ENCODE measurements at regions not wholly inside any gene's neighbourhood (a gene's known extent, or its start where the extent isn't known, plus 50 kb on each side); places are given as distances from the start of the nearest gene placed in this dataset.

DNA sequence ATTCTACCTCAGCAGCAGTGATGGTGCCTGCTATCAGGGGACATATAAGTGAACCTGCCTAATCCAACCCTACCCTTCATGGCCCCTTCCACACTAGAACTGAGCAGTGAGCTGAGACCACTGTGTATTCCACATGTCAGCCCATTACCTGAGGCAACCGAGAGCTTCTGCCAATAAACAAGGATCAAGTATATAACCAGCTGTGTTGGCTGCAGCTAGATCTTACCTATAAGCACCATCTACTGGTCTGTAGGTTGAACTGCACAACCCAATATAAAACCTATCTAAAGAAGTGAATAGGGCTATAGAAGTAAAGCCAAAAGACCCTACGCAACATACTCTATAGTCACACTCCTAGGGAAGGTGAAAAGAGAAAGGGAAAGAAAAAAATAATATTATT lies 376.9 kb downstream of the HHIPL2 start:
- DNase-seq (ENCODE audit: low read depth in 3 of 3), result no peak

- no peak for DNase-seq (ENCODE audit: low read depth in 3 of 3)
Observed at GRCh38 chr1:222168621-222169020, 379.3 kb downstream of the HHIPL2 start.

GRCh38 chr1:222167896-222168295 lies 380.0 kb downstream of the HHIPL2 start:
- no peak for DNase-seq (ENCODE audit: low read depth in 3 of 3)

DNA sequence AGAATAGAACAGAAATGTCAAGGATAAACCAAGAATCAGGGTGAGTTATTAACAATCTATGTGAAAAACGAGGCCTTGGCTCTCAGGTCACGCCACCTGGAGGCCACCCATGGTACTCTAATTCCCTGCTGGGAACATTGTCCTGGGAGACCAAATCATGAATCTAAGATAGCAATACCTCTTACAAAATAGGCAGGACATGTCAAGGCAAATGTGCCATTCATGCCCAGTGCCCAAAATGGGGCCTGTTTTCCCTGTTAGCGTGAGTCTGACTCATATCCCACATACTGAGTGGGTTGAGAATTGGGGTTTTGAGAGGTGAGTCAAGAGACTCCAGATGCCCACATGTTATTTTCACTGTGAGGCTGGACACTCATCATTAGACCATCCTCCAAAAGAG lies 380.8 kb downstream of the HHIPL2 start:
- no peak for DNase-seq (ENCODE audit: low read depth in 3 of 3)

DNA sequence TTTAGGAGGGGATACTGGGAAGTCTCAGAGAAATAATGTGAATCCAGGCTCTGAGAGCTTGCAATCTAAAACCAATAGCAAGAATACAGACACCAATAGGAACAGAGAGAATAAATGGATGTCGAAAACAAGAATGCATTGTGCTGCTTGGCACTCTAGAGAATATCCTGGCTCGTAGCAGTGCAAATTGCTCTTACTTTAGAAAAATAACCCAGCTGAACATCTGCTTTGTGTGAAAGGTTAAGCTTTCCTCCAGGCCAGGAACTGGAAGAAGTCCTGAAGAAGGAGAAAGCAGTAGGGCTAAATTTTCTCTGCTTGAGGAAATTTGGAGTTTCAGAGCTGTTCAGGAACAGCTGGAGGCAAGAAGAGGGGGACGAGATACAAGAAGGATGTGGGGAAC lies 382.3 kb downstream of the HHIPL2 start:
- DNase-seq (ENCODE audit: low read depth in 3 of 3), result no peak

DNA sequence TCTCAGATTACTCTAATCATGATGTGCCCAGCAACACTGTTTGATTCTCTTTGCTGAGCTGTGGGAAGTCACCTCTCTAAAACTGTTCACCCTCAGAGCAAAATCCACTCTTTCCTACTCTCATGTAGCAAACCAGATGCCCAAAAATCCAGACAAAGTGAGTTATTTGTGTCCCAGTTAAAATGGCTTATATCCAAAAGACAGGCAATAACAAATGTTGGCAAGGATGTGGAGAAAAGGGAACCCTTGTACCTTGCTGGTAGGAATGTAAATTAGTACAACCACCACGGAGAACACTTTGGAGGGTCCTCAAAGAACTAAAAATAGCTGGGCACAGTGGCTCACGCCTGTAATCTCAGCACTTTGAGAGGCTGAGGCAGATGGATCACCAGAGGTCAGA lies 384.0 kb downstream of the HHIPL2 start:
- DNase-seq (ENCODE audit: low read depth in 3 of 3), result no peak

GRCh38 chr1:222161676-222162075 lies 386.2 kb downstream of the HHIPL2 start:
- DNase-seq (ENCODE audit: low read depth in 3 of 3), result no peak

- DNase-seq (ENCODE audit: low read depth in 3 of 3), result no peak
Observed at GRCh38 chr1:222157612-222158011, 390.3 kb downstream of the HHIPL2 start.

GRCh38 chr1:222140206-222140605 lies 398.3 kb upstream of the DUSP10 start:
- no peak for DNase-seq (ENCODE audit: low read depth in 3 of 3)

DNA sequence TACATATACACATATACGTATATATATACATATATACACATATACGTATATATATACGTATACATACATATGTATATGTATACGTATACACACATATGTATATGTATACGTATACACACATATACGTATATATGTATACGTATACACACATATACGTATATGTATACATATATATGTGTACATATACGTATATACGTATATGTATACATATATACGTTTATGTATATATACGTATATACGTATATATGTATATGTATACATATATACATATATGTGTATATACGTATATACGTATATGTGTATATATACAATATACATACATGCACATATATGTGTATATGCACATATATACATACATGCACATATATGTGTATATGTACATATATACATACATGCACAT lies 396.2 kb upstream of the DUSP10 start:
- DNase-seq (ENCODE audit: low read depth in 3 of 3), result no peak

DNA sequence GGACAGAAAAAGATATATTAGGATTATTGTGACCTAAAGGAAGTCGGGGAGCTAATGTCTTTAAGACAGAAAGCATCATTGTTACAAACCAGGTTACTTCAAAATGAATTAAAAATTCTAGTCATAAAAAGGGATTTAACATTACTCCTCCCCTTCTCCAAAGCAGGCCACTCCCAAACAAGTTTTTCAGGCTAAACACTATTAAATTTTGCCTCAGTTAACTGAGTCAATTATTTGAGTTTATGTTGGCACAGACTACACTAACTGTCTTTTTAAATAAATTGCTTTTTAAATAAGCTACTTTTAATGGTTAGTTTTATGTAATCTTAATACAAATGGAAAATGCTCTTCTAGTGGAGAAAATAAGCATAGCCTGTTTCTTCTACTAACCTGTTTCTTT lies 395.0 kb upstream of the DUSP10 start:
- no peak for DNase-seq (ENCODE audit: low read depth in 3 of 3)

DNA sequence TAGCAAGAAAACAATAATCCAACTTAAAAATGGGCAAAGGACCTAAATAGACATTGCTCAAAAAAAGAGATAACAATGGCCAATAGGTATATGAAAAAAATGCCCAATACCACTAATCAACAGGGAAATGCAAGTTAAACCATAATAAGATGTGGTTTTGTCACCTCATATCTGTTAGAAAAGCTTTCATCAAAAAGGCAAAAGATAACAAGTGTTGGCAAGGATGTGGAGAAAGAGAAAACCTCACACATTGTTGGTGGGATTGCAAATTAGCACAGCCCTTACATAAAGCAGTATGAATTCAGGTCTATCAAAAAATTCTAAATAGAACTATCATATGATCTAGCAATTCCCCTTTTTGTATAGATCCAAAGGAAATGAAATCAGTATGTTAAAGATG lies 387.2 kb upstream of the DUSP10 start:
- DNase-seq (ENCODE audit: low read depth in 3 of 3), result no peak

DNA sequence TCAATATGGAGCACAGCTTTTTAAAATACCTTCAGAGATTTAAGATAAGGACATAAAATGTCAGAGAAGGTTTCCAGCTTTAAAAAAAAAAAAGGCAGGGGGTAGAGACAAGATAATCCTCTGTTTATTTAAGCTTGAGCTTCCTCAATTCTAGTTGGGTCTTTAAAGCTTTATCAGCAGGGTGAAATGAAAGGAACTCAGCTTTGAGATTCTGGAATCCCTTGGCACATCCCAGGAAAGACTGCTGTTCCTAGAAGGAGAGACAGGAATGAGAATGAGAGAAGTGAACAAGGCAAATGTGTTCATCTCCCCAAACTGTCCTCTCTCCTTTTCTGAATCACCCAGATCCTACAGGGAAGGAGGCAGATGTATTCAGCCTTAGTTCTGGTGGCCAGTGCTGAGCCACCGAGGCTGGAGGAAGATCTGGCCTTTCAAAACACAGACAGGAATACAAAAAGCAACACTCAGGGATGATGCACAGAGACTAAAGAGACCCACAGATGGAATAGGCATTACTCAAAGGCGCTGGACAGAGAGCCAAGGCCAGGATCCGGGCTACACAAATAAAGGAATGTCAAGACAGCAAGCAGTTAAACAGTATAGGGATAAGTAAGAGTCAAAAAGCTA lies 385.8 kb upstream of the DUSP10 start:
- DNase-seq (ENCODE audit: low read depth in 3 of 3), result no peak

DNA sequence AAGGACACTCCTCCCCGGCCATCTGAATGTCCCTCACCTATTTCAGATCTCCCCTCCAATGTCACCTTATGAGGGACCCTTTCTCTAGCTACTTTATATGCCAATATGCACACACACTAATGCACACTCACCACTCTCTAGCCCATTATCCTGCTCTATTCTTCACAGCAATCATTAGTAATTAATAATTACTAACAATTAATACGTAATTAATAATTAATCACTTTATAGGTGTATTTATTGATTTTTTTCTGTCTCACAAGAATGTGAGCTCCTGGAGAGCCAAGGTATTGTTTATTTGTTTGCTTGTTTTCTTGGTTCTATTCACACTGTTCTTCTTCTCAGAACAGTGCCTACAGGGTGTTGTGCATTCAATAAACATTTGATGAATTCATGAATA lies 385.2 kb upstream of the DUSP10 start:
- DNase-seq (ENCODE audit: low read depth in 3 of 3), result no peak

- no peak for DNase-seq (ENCODE audit: low read depth in 3 of 3)
Observed at GRCh38 chr1:222126052-222126451, 384.2 kb upstream of the DUSP10 start.

- no peak for DNase-seq (ENCODE audit: low read depth in 3 of 3)
Observed at GRCh38 chr1:222124602-222125001, 382.7 kb upstream of the DUSP10 start.

DNA sequence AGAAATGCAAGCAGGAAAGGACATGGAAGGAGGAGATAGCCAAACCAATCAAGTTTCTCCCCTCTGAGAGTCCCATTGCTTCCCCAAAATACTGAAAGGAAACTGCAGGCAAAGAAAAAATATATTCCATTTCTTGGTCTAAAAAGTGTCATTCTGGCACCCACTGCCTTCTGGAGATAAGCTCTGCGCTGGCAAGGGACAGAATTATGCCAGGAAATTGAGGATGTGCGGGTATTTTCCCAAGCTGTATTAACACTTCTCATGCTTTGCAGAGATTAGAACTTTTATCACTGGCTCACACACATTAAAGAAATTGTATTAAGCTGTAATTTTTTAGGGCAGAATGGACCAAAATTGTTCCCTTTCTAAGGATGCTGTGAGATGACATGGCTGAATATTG lies 381.2 kb upstream of the DUSP10 start:
- no peak for DNase-seq (ENCODE audit: low read depth in 3 of 3)

GRCh38 chr1:222117809-222118208 lies 375.9 kb upstream of the DUSP10 start:
- DNase-seq (ENCODE audit: low read depth in 3 of 3), result no peak

DNA sequence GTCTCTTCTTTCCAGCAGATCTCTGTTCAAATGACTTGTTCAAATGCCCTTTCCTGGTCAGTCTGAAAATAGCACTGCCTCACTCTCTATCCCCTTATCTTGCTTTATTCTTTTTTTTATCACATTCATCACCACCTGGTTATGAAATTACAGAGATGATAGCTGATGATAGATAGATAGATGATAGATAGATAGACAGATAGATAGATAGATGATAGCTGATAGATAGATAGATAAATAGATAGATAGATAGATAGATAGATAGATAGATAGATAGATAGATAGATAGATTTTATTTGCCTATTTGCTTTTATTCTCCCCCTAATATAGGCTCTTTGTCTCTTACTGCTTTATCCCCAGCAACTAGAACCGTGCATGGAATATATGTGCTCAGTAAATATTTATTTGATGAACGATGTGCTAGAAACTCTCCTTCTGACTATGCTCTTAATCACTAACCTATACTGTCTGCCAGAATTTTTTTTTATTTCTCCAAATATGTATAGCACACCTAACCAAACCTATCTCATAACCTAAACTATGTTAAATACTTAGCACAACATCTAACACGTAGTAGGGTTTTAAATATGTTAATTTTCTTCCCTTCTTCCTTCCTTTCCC lies 372.8 kb upstream of the DUSP10 start:
- no peak for DNase-seq (ENCODE audit: low read depth in 3 of 3)

DNA sequence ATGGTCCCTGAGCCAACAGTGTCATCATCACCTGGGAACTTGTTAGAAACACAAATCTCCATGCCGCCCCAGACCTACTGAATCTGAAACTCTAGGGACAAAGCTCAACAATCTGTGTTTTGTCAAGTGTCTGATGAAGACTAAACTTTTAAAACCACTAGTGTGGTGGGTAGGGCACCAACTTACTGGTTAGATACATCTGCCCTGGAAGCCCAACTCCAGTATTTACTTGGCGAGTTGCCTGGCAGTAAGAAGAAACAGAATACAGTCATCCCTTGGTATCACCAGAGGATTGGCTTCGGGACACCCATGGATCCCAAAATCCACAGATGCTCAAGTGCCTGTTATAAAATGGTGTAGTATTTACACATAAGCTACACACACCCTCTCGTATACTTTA lies 367.9 kb upstream of the DUSP10 start:
- no peak for DNase-seq (ENCODE audit: low read depth in 3 of 3)

GRCh38 chr1:222107975-222108374 lies 366.1 kb upstream of the DUSP10 start:
- DNase-seq (ENCODE audit: low read depth in 3 of 3), result no peak

DNA sequence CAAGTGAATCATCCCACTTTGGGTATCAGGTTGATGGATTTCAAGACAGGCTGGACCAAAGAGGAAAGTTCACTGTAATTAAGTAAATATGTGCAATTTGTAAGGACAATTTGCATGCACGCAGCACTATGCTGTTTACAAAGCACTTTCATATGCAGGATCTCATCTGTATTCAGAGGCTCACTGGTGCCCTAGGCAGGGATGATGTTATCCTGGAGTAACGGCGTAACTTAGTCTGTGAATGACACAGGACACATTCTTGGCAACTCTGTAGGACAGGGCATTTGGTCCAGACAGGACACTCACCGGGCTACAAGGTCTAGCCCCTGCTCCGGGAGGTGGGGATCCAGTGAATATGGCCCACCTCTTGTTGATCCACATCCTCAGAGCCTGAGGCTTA lies 365.4 kb upstream of the DUSP10 start:
- no peak for DNase-seq (ENCODE audit: low read depth in 3 of 3)

- DNase-seq (ENCODE audit: low read depth in 3 of 3), result no peak
Observed at GRCh38 chr1:222106377-222106776, 364.5 kb upstream of the DUSP10 start.

- DNase-seq (ENCODE audit: low read depth in 3 of 3), result no peak
Observed at GRCh38 chr1:222105861-222106260, 364.0 kb upstream of the DUSP10 start.

Data from stimulated activated CD4-positive, alpha-beta T cell treated with anti-CD3 and anti-CD28 coated beads, TNF-alpha, amount 100 ng/mL, for 4 hours (primary cell).